ENCODE measurements at regions not wholly inside any gene's neighbourhood (a gene's known extent, or its start where the extent isn't known, plus 50 kb on each side); places are given as distances from the start of the nearest gene placed in this dataset.

DNA sequence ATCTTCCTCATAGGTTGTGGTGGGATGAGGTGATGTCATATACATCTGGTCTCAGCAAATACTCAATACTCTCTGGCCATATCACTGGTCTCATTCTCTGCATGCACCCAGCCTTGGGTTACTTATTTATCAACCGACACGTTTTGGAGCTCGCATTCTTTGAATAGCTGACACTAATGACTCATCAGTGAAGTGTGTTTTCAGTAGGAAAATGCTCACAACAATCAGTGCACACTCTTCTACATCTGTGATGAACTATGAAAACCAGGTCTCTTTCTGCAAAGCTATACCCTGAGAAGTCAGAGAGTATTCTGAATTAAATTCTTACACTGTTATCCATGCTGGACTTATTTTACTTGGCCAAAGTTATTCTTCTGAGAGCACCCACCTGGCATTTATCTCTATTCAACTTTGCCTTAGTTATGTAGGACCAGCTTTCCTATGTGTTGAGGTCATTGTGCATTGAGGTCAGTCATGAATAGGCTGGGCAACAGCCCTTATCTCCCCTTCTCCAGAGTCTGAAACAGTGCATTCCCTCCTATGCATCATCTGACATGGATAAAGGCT lies 58.7 kb upstream of the DHX15 start:
- TF ChIP-seq, protein P1, sequence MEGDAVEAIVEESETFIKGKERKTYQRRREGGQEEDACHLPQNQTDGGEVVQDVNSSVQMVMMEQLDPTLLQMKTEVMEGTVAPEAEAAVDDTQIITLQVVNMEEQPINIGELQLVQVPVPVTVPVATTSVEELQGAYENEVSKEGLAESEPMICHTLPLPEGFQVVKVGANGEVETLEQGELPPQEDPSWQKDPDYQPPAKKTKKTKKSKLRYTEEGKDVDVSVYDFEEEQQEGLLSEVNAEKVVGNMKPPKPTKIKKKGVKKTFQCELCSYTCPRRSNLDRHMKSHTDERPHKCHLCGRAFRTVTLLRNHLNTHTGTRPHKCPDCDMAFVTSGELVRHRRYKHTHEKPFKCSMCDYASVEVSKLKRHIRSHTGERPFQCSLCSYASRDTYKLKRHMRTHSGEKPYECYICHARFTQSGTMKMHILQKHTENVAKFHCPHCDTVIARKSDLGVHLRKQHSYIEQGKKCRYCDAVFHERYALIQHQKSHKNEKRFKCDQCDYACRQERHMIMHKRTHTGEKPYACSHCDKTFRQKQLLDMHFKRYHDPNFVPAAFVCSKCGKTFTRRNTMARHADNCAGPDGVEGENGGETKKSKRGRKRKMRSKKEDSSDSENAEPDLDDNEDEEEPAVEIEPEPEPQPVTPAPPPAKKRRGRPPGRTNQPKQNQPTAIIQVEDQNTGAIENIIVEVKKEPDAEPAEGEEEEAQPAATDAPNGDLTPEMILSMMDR (IDR thresholded peaks at IDR 0.05) = no peak
- no peak for TF ChIP-seq EP300 (IDR thresholded peaks at IDR 0.05)

All from gastroesophageal sphincter (tissue), 3 donors.